ENCODE measurements at regions not wholly inside any gene's neighbourhood (a gene's known extent, or its start where the extent isn't known, plus 50 kb on each side); places are given as distances from the start of the nearest gene placed in this dataset.

DNA sequence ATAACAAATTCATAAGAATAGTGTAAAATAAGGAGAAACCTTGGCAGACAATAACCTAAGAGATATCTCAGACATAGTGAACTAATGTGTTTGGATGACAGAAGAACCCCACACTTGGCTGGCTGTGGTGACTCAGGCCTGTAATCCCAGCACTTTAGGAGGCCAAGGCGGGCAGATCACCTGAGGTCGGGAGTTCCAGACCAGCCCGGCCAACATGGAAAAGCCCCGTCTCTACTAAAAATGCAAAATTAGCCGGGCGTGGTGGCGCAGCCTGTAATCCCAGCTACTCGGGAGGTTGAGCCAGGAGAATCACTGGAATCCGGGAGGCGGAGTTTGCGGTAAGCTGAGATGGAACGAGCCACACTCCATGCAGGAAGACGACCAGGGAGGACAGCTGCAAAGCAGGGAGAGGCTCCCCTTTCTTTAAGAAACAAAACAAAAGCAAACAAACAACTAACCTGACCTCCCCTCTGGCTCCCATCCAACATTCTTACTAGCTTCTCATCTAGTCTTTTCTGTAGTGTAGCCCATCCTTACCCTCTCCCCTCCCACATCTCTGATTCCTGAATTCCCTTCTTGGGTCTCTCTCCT lies 84.2 kb downstream of the ZNF280B start:
- no peaks in the 10 kb centered on the region for H3K36me3 ChIP-seq
- TF ChIP-seq POLR2A (IDR thresholded peaks at IDR 0.05) (no peak), POLR2AphosphoS5 (IDR thresholded peaks at IDR 0.05) (no peak), EP300 (IDR thresholded peaks at IDR 0.05) (no peak)
- no peak for DNase-seq
- no peaks in the 10 kb centered on the region for H3K4me1 ChIP-seq
- no peaks in the 10 kb centered on the region for H3K9me3 ChIP-seq
- H3K27me3 ChIP-seq = no peaks in the 10 kb centered on the region
- no peak overlapping the region for H3K4me3 ChIP-seq
- 68 to 79% methylated on average over 13 of the region's 13 CpGs for whole genome bisulfite sequencing, 2 donors
- H3K27ac ChIP-seq = no peak overlapping the region
- no peak for ATAC-seq (ENCODE audit: low FRiP score in 2 of 2)

DNA sequence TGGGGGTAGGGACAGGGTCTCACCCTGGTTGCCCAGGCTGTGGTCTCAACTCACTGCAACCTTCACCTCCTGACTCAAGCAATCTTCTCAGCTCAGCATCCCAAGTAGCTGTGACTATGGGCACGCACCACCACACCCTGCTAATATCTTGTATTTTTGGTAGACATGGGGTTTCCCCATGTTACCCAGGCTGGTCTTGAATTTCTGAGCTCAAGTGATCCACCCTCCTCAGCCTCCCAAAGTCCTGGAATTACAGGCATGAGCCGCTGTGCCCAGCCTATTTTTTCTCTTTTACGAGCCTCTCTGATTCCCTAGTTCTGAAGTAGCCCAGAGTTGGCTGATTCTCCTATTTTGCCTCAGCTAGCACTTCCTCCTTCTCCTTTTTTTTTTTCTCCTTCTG lies 83.6 kb downstream of the ZNF280B start:
- Histone ChIP-seq H3K36me3 (no peaks in the 10 kb centered on the region), H3K27me3 (no peaks in the 10 kb centered on the region), H3K4me3 (no peak overlapping the region), H3K4me1 (no peaks in the 10 kb centered on the region), H3K27ac (no peak overlapping the region), H3K9me3 (no peaks in the 10 kb centered on the region)
- DNase-seq = no peak
- TF ChIP-seq EP300 (IDR thresholded peaks at IDR 0.05) (no peak), POLR2A (IDR thresholded peaks at IDR 0.05) (no peak), POLR2AphosphoS5 (IDR thresholded peaks at IDR 0.05) (no peak)
- TF ChIP-seq, protein P1, sequence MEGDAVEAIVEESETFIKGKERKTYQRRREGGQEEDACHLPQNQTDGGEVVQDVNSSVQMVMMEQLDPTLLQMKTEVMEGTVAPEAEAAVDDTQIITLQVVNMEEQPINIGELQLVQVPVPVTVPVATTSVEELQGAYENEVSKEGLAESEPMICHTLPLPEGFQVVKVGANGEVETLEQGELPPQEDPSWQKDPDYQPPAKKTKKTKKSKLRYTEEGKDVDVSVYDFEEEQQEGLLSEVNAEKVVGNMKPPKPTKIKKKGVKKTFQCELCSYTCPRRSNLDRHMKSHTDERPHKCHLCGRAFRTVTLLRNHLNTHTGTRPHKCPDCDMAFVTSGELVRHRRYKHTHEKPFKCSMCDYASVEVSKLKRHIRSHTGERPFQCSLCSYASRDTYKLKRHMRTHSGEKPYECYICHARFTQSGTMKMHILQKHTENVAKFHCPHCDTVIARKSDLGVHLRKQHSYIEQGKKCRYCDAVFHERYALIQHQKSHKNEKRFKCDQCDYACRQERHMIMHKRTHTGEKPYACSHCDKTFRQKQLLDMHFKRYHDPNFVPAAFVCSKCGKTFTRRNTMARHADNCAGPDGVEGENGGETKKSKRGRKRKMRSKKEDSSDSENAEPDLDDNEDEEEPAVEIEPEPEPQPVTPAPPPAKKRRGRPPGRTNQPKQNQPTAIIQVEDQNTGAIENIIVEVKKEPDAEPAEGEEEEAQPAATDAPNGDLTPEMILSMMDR (IDR thresholded peaks at IDR 0.05) = no peak
- WGBS, 2 donors = 82 to 94% methylated on average over 3 of the region's 3 CpGs
- no peak for ATAC-seq (ENCODE audit: low FRiP score in 2 of 2)

DNA sequence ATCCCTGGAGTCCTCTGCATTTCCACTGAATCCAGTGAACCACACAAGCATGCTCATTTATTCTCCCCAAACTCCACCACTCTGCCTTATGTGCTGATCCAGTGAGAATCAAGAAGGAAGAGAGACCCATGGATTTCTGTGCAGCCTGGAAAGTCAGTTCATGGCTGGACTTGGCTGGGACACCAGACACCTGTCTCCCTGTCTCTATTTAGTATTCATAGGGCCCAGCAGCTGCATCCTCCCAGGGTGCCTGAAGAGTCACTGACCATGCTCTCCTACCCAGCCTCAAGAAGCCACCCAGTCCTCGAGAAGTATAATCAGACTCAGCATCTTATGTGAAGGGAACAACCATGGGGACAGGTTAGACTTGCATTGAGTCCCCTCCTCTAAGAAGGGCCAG lies 83.2 kb downstream of the ZNF280B start:
- ATAC-seq (ENCODE audit: low FRiP score in 2 of 2) (no peak), DNase-seq (no peak)
- no peak overlapping the region for H3K27ac ChIP-seq
- no peaks in the 10 kb centered on the region for H3K9me3 ChIP-seq
- H3K4me1 ChIP-seq = no peaks in the 10 kb centered on the region
- no peak overlapping the region for H3K4me3 ChIP-seq
- H3K27me3 ChIP-seq = no peaks in the 10 kb centered on the region
- 80 to 100% methylated on average over 1 of the region's 1 CpG for WGBS, 2 donors
- H3K36me3 ChIP-seq = no peaks in the 10 kb centered on the region
- TF ChIP-seq POLR2AphosphoS5 (IDR thresholded peaks at IDR 0.05) (no peak), POLR2A (IDR thresholded peaks at IDR 0.05) (no peak), EP300 (IDR thresholded peaks at IDR 0.05) (no peak)
- TF ChIP-seq, protein P1 (IDR thresholded peaks at IDR 0.05) = no peak

DNA sequence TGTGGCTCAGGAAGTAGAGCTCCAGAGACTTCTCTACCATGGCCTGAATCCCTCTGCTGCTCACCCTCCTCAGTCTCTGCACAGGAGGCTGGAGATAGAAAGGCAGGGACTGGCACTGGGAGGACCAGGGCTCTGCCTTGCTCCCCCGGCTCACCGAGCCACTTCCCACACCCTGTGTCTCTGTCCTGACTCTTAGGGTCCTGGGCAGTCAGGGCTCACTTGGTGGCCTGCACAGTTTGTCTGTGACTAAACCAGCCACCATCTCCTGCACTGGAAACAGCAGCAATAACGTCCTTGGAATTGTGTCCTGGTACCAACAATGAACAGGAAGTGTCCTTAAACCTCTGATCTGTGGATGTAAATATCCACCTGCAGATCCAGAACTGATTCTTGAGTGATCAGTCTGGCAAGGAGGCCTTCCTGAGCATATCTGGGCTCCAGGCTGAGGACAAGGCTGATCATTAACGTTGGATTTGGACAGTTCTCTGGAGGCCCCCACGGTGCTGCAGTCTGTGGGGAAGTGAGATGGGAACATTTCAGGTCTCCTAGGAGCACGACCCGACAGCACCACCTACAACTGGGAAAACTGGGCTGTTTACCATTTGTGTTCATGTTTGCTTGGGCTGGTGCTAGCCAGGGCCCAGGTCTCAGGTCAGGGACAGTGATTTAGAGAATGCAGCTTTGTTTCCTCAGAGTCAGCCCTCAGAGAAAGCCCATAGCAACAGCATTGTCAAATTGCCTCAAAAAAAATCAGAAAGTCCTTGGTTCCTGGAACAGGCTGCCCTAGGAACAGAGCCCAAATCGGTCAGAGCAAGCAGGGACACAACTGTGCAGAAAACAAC lies 82.5 kb downstream of the ZNF280B start:
- H3K4me1 ChIP-seq = no peaks in the 10 kb centered on the region

DNA sequence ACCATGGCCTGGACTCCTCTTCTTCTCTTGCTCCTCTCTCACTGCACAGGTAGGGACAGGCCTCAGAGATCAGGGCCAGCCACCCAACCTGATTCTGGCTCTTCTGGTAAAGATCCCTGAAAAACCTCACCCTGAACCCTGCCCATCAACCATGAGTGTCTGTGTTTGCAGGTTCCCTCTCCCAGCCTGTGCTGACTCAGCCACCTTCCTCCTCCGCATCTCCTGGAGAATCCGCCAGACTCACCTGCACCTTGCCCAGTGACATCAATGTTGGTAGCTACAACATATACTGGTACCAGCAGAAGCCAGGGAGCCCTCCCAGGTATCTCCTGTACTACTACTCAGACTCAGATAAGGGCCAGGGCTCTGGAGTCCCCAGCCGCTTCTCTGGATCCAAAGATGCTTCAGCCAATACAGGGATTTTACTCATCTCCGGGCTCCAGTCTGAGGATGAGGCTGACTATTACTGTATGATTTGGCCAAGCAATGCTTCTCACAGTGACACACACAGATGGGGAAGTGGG lies 80.9 kb downstream of the ZNF280B start:
- TF ChIP-seq, protein P1 (IDR thresholded peaks at IDR 0.05) = no peak
- TF ChIP-seq POLR2AphosphoS5 (IDR thresholded peaks at IDR 0.05) (no peak), EP300 (IDR thresholded peaks at IDR 0.05) (no peak), POLR2A (IDR thresholded peaks at IDR 0.05) (no peak)
- H3K36me3 ChIP-seq = no peaks in the 10 kb centered on the region
- no peaks in the 10 kb centered on the region for H3K9me3 ChIP-seq
- DNase-seq = no peak
- 94 to 95% methylated on average over 4 of the region's 4 CpGs for WGBS, 2 donors
- H3K27me3 ChIP-seq = no peaks in the 10 kb centered on the region
- no peak for ATAC-seq (ENCODE audit: low FRiP score in 2 of 2)
- no peak overlapping the region for H3K27ac ChIP-seq
- no peaks in the 10 kb centered on the region for H3K4me1 ChIP-seq
- H3K4me3 ChIP-seq = no peak overlapping the region

More for the DNA sequence above, 82.5 kb downstream of the ZNF280B start:
- TF ChIP-seq POLR2AphosphoS5 (IDR thresholded peaks at IDR 0.05) (no peak), POLR2A (IDR thresholded peaks at IDR 0.05) (no peak), EP300 (IDR thresholded peaks at IDR 0.05) (no peak)
- TF ChIP-seq, protein P1 (IDR thresholded peaks at IDR 0.05) = no peak
- ATAC-seq (ENCODE audit: low FRiP score in 2 of 2) (no peak), DNase-seq (no peak)
- no peak overlapping the region for H3K4me3 ChIP-seq
- 61 to 76% methylated on average over 2 to 8 of the region's 8 CpGs for WGBS, 2 donors
- H3K27me3 ChIP-seq = no peaks in the 10 kb centered on the region
- no peaks in the 10 kb centered on the region for H3K36me3 ChIP-seq
- H3K27ac ChIP-seq = no peak overlapping the region
- no peaks in the 10 kb centered on the region for H3K9me3 ChIP-seq

Measured in upper lobe of left lung (tissue), 6 donors.